H9 (cell line): ENCODE measurements at regions not wholly inside any gene's neighbourhood (a gene's known extent, or its start where the extent isn't known, plus 50 kb on each side); places are given as distances from the start of the nearest gene placed in this dataset.

Experiments used
- DNase-seq: peaks from one replicate; pipeline ENCODE4 v3.0.0-alpha.2; 2017
- H2AFZ ChIP-seq: one replicate; pipeline ENCODE4 v1.6.1; 2013; ENCODE audit warnings: mild to moderate bottlenecking, low read length, control low read depth, moderate library complexity
- H2AK5ac ChIP-seq: 2 replicates; pipeline ENCODE4 v1.6.1; 2013; ENCODE audit warnings: low read length, control low read depth, mixed read lengths; ENCODE audit not compliant: insufficient read length
- H2BK120ac ChIP-seq: one replicate; pipeline ENCODE4 v1.6.1; 2013; ENCODE audit warnings: low read depth, mild to moderate bottlenecking, low read length, control low read depth, inconsistent platforms; ENCODE audit not compliant: poor library complexity, severe bottlenecking
- H2BK12ac ChIP-seq: 2 replicates; pipeline ENCODE4 v1.6.1; 2013; ENCODE audit warnings: low read length, control low read depth, mixed read lengths, low read depth; ENCODE audit not compliant: insufficient read length
- H2BK15ac ChIP-seq: 2 replicates; pipeline ENCODE4 v1.6.1; 2013; ENCODE audit warnings: low read depth, low read length, control low read depth
- H2BK20ac ChIP-seq: one replicate; pipeline ENCODE4 v1.6.1; 2013; ENCODE audit warnings: low read depth, mild to moderate bottlenecking, low read length, control low read depth, inconsistent platforms; ENCODE audit not compliant: poor library complexity, severe bottlenecking
- H2BK5ac ChIP-seq: 2 replicates; pipeline ENCODE4 v1.6.1; 2013; ENCODE audit warnings: low read length, control low read depth, mixed read lengths; ENCODE audit not compliant: insufficient read length
- H3K14ac ChIP-seq: 2 replicates; pipeline ENCODE4 v1.6.1; 2013; ENCODE audit warnings: low read length, control low read depth; ENCODE audit not compliant: insufficient read depth
- H3K18ac ChIP-seq: 2 replicates; pipeline ENCODE4 v1.6.1; 2013; ENCODE audit warnings: low read depth, mild to moderate bottlenecking, mixed read lengths, low read length, control low read depth; ENCODE audit not compliant: insufficient read length
- H3K23ac ChIP-seq: 2 replicates; pipeline ENCODE4 v1.6.1; 2013; ENCODE audit warnings: low read length, control low read depth, mixed read lengths, low read depth; ENCODE audit not compliant: insufficient read length
- H3K23me2 ChIP-seq: 2 replicates; pipeline ENCODE4 v1.6.1; 2013; ENCODE audit warnings: low read depth, mild to moderate bottlenecking, mixed read lengths, low read length, control low read depth; ENCODE audit not compliant: insufficient read length, poor library complexity, severe bottlenecking
- H3K27ac ChIP-seq: 2 replicates; pipeline ENCODE4 v1.5.1; 2013; ENCODE audit warnings: low read length, control low read depth, mixed read lengths, low read depth; ENCODE audit not compliant: insufficient read length
- H3K27me3 ChIP-seq: 2 replicates; pipeline ENCODE4 v1.6.1; 2013; ENCODE audit warnings: low read length, control low read depth, inconsistent platforms; ENCODE audit not compliant: insufficient read depth
- H3K4ac ChIP-seq: 2 replicates; pipeline ENCODE4 v1.6.1; 2013; ENCODE audit warnings: low read depth, mild to moderate bottlenecking, control low read depth, inconsistent platforms, low read length, moderate library complexity
- H3K4me1 ChIP-seq: 2 replicates; pipeline ENCODE4 v1.6.1; 2013; ENCODE audit warnings: low read length, control low read depth, inconsistent platforms; ENCODE audit not compliant: insufficient read depth
- H3K4me2 ChIP-seq: 2 replicates; pipeline ENCODE4 v1.6.1; 2013; ENCODE audit warnings: low read length, control low read depth, mixed read lengths; ENCODE audit not compliant: insufficient read length, insufficient read depth
- H3K56ac ChIP-seq: 2 replicates; pipeline ENCODE4 v1.6.1; 2013; ENCODE audit warnings: low read depth, mild to moderate bottlenecking, mixed read lengths, low read length, control low read depth; ENCODE audit not compliant: insufficient read length
- H3K79me1 ChIP-seq: 2 replicates; pipeline ENCODE4 v1.6.1; 2013; ENCODE audit warnings: low read depth, mild to moderate bottlenecking, moderate library complexity, low read length, control low read depth, inconsistent platforms; ENCODE audit not compliant: insufficient read depth, poor library complexity, severe bottlenecking
- H3K79me2 ChIP-seq: 2 replicates; pipeline ENCODE4 v1.6.1; 2013; ENCODE audit warnings: low read length, control low read depth, inconsistent platforms; ENCODE audit not compliant: insufficient read depth
- H3K9ac ChIP-seq: 2 replicates; pipeline ENCODE4 v1.6.1; 2013; ENCODE audit warnings: low read length, control low read depth, mixed read lengths; ENCODE audit not compliant: insufficient read length; ENCODE audit errors: extremely low read depth
- H3K9me3 ChIP-seq: one replicate; pipeline ENCODE4 v1.6.1; 2013; ENCODE audit warnings: low read depth, low read length, inconsistent platforms; ENCODE audit not compliant: control insufficient read depth
- H3T11ph ChIP-seq: one replicate; pipeline ENCODE4 v1.6.1; 2013; ENCODE audit warnings: mild to moderate bottlenecking, low read length, control low read depth, inconsistent platforms
- H4K20me1 ChIP-seq: one replicate; pipeline ENCODE4 v1.6.1; 2013; ENCODE audit not compliant: control insufficient read depth, insufficient read length, insufficient read depth
- H4K5ac ChIP-seq: 2 replicates; pipeline ENCODE4 v1.6.1; 2013; ENCODE audit warnings: low read depth, mild to moderate bottlenecking, mixed read lengths, low read length, control low read depth; ENCODE audit not compliant: insufficient read length
- H4K8ac ChIP-seq: replicated peaks from 2 replicates; pipeline ENCODE4 v1.6.1; 2013; ENCODE audit warnings: low read length, control low read depth, mixed read lengths, low read depth; ENCODE audit not compliant: insufficient read length
- H4K91ac ChIP-seq: 2 replicates; pipeline ENCODE4 v1.6.1; 2013; ENCODE audit warnings: low read depth, mild to moderate bottlenecking, moderate library complexity, mixed read lengths, low read length, control low read depth; ENCODE audit not compliant: insufficient read length
- H3K27ac Mint-ChIP-seq, 3 experiments: 2 replicates in 2 of 3; 3 replicates in 1 of 3; pipeline ENCODE4 v1.8.0; 2020 to 2021; ENCODE audit warnings: mixed read lengths in 3 of 3, mild to moderate bottlenecking in 1 of 3, moderate library complexity in 1 of 3
- H3K27me3 Mint-ChIP-seq: 2 replicates; pipeline ENCODE4 v1.8.0; 2021; ENCODE audit warnings: low read depth, mild to moderate bottlenecking, moderate library complexity, mixed read lengths
- H3K36me3 Mint-ChIP-seq, 3 experiments: 2 replicates in 2 of 3; 3 replicates in 1 of 3; pipeline ENCODE4 v1.8.0; 2020 to 2021; ENCODE audit warnings: low read depth in 3 of 3, mixed read lengths in 3 of 3; ENCODE audit not compliant: insufficient read depth in 1 of 3
- H3K4me1 Mint-ChIP-seq, 2 experiments: 2 replicates each; pipeline ENCODE4 v1.8.0; 2020; ENCODE audit warnings: mixed read lengths in 2 of 2
- H3K4me3 Mint-ChIP-seq, 2 experiments: 2 replicates in 1 of 2; 3 replicates in 1 of 2; pipeline ENCODE4 v1.8.0; 2020 to 2021; ENCODE audit warnings: mild to moderate bottlenecking in 2 of 2, mixed read lengths in 2 of 2, moderate library complexity in 1 of 2
- H3K9me3 Mint-ChIP-seq, 2 experiments: 2 replicates in 1 of 2; 3 replicates in 1 of 2; pipeline ENCODE4 v1.8.0; 2020; ENCODE audit warnings: mild to moderate bottlenecking in 2 of 2, mixed read lengths in 2 of 2, moderate library complexity in 1 of 2
- CTCF ChIP-seq: fragments of 200-600 bp; sonication (generic); conservative IDR thresholded peaks from 3 replicates; pipeline ENCODE4 v1.8.0; 2021; ENCODE audit warnings: antibody characterized with exemption, mild to moderate bottlenecking
- WGBS: extraction: QIAGEN DNeasy Blood & Tissue Kit; methylation state at CpG from one replicate; pipeline ENCODE4 v1.1.7; 2013; ENCODE audit warnings: missing lambda C conversion rate, low lambda C conversion rate, mixed read lengths; ENCODE audit not compliant: insufficient read length; ENCODE audit errors: extremely low coverage; 5-methylcytosine and 5-hydroxymethylcytosine counted together

- no peak overlapping the region for H3K23ac ChIP-seq
- no peak for TF ChIP-seq CTCF
- no peak overlapping the region for H3K9ac ChIP-seq
- H3K79me2 ChIP-seq = peaks cover 1% of the 10 kb centered on the region; the same call in 1 of the 2 replicates
- H2BK15ac ChIP-seq = no peak overlapping the region
- no peak overlapping the region for H4K91ac ChIP-seq
- whole genome bisulfite sequencing = no CpG with 5 or more reads among the region's 2 CpGs
- H2BK5ac ChIP-seq = no peak overlapping the region
- no peak overlapping the region for H4K8ac ChIP-seq
- no peak overlapping the region for H3K56ac ChIP-seq
- Mint-ChIP-seq H3K27me3 (no peaks in the 10 kb centered on the region), H3K36me3 (peaks cover 0 to 5% (median 0%) of the 10 kb centered on the region in 3 experiments; a peak in 2 of 7 replicates), H3K4me1 (peaks cover 0 to 10% of the 10 kb centered on the region in 2 experiments; a peak in 2 of 4 replicates), H3K9me3 (0 out of 5 replicates have a peak, but pooled peaks cover 0 to 3% of the 10 kb centered on the region in 2 experiments), H3K4me3 (no peak overlapping the region), H3K27ac (no peak overlapping the region)
- no peak overlapping the region for H3K18ac ChIP-seq
- H4K5ac ChIP-seq = no peak overlapping the region
- H2BK20ac ChIP-seq = no peak overlapping the region
- H3K4me1 ChIP-seq = no peaks in the 10 kb centered on the region
- no peak overlapping the region for H3T11ph ChIP-seq
- no peak overlapping the region for H2BK12ac ChIP-seq
- no peak for DNase-seq
- H3K79me1 ChIP-seq = no peaks in the 10 kb centered on the region
- H2AFZ ChIP-seq = no peak overlapping the region
- no peaks in the 10 kb centered on the region for H3K23me2 ChIP-seq
- H2AK5ac ChIP-seq = no peak overlapping the region
- no peaks in the 10 kb centered on the region for H4K20me1 ChIP-seq
- no peak overlapping the region for H3K4ac ChIP-seq
- H3K14ac ChIP-seq = no peak overlapping the region
- H3K9me3 ChIP-seq = no peaks in the 10 kb centered on the region
- H2BK120ac ChIP-seq = no peak overlapping the region
- H3K27me3 ChIP-seq = no peaks in the 10 kb centered on the region
- no peak overlapping the region for H3K4me2 ChIP-seq
- H3K27ac ChIP-seq = no peak overlapping the region
Measured at GRCh38 chr20:11083841-11084240, 410.0 kb upstream of the JAG1 start.
